ENCODE measurements at regions not wholly inside any gene's neighbourhood (a gene's known extent, or its start where the extent isn't known, plus 50 kb on each side); places are given as distances from the start of the nearest gene placed in this dataset.

DNA sequence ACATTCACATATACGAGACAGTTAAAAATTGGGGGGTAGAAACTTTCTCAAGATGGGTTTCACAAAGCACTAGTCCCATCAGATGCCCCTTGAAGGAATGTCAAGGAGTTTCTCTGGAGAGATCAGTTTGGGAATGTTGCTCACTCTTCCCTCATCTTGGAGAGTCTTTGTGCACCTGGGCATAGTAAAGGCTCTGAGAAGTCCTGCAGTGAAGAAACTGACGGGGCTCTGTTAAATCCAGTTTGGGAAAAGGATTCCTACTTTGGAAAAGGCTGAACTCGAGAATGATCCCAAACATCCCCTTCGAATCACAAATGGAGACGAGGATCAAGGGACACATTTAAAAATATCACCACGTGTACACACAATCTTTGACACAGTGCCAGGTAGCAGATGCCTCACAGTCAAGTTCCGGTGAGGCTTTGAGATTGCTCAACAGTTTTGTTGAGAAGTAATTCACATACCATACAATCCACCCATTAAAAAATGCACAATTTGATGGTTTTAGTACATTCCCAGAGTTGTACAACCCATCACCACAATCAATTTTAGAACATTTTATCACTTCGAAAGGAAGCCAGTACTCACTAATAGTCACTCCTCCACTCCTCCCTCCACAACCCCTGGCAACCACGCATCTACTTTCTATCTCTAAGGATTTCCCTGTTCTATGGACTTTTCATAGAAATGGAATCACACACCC is 203.4 kb upstream of the FOXF1 start:
- H3K4me1 ChIP-seq (ENCODE audit: control insufficient read depth, insufficient read depth, low read length), result peaks cover 3% of the 10 kb centered on the region
- peaks cover 48% of the 10 kb centered on the region for H3K27me3 ChIP-seq (ENCODE audit: control insufficient read depth, insufficient read depth, low read length)
- H3K36me3 ChIP-seq (ENCODE audit: control insufficient read depth, insufficient read depth, low read length), result no peaks in the 10 kb centered on the region
- H3K9me3 ChIP-seq (replicated peaks; ENCODE audit: control insufficient read depth, low read depth, low read length), result no peaks in the 10 kb centered on the region
- no peak overlapping the region for H3K4me3 ChIP-seq (ENCODE audit: low read length)
- WGBS (ENCODE audit: insufficient coverage), result 84% methylated on average over 2 of the region's 9 CpGs
- DNase-seq, result no peak
- H3K27ac ChIP-seq (ENCODE audit: low read length), result no peak overlapping the region

DNA sequence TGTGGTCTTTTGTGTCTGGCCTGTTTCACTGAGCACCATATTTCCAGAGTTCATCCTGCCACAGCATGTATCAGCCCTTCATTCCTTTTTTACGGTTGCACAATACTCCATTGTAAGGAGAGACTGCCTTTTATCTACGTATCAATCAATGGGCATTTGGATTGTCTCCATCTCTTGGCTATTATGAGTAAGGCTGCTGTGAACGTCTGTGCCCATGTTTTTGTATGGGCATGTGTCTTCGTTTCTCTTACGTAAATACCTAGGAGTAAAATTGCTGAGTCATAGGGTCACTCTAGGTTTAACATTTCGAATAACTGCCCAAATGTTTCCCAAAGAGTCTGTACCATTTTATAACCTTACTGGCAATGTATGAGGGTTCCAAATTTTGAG is 202.8 kb upstream of the FOXF1 start:
- no CpG with 5 or more reads among the region's 6 CpGs for WGBS (ENCODE audit: insufficient coverage)
- no peaks in the 10 kb centered on the region for H3K36me3 ChIP-seq (ENCODE audit: control insufficient read depth, insufficient read depth, low read length)
- no peak for DNase-seq
- H3K4me3 ChIP-seq (ENCODE audit: low read length), result no peak overlapping the region
- H3K27me3 ChIP-seq (ENCODE audit: control insufficient read depth, insufficient read depth, low read length), result peaks cover 46% of the 10 kb centered on the region
- no peak overlapping the region for H3K27ac ChIP-seq (ENCODE audit: low read length)
- peaks cover 3% of the 10 kb centered on the region for H3K4me1 ChIP-seq (ENCODE audit: control insufficient read depth, insufficient read depth, low read length)
- H3K9me3 ChIP-seq (replicated peaks; ENCODE audit: control insufficient read depth, low read depth, low read length), result no peaks in the 10 kb centered on the region

DNA sequence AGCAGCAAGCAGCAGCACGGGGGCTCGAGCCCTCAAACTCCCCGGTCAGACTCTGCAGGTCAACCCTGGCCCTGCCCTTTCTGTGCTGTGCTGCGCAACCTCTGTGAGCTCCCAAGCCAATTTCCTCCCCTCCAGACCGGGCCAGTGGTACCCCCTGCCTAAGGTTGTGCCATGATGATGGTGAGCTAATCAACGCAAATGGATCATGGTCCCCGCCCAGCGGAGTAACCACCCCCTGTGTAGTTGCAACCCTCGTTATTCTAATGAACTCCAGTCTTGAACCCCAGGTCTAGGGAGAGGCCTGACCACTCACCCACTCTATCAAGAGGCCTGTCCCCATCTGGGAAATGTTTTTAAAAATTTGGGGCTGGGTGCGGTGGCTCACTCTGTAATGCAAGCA is 201.8 kb upstream of the FOXF1 start:
- no peak for DNase-seq
- WGBS (ENCODE audit: insufficient coverage), result 78% methylated on average over 8 of the region's 10 CpGs
- Histone ChIP-seq H3K9me3 (replicated peaks; ENCODE audit: control insufficient read depth, low read depth, low read length) (no peaks in the 10 kb centered on the region), H3K27ac (ENCODE audit: low read length) (no peak overlapping the region), H3K27me3 (ENCODE audit: control insufficient read depth, insufficient read depth, low read length) (peaks cover 45% of the 10 kb centered on the region), H3K4me1 (ENCODE audit: control insufficient read depth, insufficient read depth, low read length) (peaks cover 2% of the 10 kb centered on the region), H3K4me3 (ENCODE audit: low read length) (no peak overlapping the region), H3K36me3 (ENCODE audit: control insufficient read depth, insufficient read depth, low read length) (no peaks in the 10 kb centered on the region)

DNA sequence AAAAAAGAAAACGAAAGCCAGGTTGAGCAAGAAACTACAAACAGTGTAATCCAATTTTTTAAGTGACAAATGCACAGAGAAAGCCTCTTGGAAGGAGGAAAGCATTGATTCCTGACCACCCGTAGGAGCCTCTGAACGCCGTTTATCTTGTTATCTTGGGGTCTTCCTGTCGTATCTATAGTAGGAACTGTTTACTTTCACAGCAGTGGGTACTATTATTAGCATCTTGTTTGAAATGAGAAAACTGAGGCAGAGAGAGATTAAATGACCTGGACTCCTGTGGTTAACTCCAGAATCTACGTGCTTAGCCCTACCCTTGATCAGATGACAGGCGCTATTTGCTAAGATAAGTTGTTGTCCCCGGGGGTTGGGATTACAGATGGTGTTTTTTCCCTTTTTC is 196.7 kb upstream of the FOXF1 start:
- WGBS (ENCODE audit: insufficient coverage), result no CpG with 5 or more reads among the region's 8 CpGs

DNA sequence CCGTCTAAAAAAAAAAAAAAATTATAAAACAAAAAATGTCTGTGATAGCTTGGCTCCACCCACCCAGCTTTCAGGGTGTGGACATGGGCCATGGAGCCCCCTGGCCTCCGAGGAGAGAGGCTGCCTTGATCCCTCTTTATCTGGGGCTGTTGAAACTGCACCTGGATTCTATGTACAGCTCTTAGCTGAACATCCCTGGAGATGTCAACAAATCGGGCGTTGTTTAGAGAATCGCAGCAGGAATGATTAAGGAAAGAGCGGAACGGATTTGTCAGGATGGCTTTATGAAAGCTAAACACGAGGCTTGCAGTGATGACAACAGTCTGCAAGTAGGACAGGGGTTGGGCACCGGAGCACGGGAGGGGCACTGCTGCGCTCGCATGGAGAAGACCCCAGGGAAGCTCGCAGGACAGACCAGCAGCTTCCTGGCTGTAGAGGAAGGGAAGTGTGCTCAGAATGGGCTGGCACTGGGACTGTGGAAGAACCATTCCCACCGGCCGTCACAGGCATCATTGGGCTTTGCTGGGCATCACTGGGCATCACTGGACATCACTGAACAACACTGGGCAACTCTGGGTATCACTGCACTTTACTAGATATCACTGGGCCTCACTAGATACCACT is 195.8 kb upstream of the FOXF1 start:
- Histone ChIP-seq H3K27me3 (ENCODE audit: control insufficient read depth, insufficient read depth, low read length) (peaks cover 49% of the 10 kb centered on the region), H3K4me3 (ENCODE audit: low read length) (no peak overlapping the region), H3K9me3 (replicated peaks; ENCODE audit: control insufficient read depth, low read depth, low read length) (no peaks in the 10 kb centered on the region), H3K27ac (ENCODE audit: low read length) (no peak overlapping the region), H3K4me1 (ENCODE audit: control insufficient read depth, insufficient read depth, low read length) (no peaks in the 10 kb centered on the region), H3K36me3 (ENCODE audit: control insufficient read depth, insufficient read depth, low read length) (no peaks in the 10 kb centered on the region)
- WGBS (ENCODE audit: insufficient coverage), result 61% methylated on average over 14 of the region's 15 CpGs
- DNase-seq, result no peak

More for the DNA sequence above, 196.7 kb upstream of the FOXF1 start:
- Histone ChIP-seq H3K36me3 (ENCODE audit: control insufficient read depth, insufficient read depth, low read length) (no peaks in the 10 kb centered on the region), H3K9me3 (replicated peaks; ENCODE audit: control insufficient read depth, low read depth, low read length) (no peaks in the 10 kb centered on the region), H3K27ac (ENCODE audit: low read length) (no peak overlapping the region), H3K27me3 (ENCODE audit: control insufficient read depth, insufficient read depth, low read length) (peaks cover 48% of the 10 kb centered on the region), H3K4me3 (ENCODE audit: low read length) (no peak overlapping the region), H3K4me1 (ENCODE audit: control insufficient read depth, insufficient read depth, low read length) (no peaks in the 10 kb centered on the region)
- DNase-seq, result no peak

DNA sequence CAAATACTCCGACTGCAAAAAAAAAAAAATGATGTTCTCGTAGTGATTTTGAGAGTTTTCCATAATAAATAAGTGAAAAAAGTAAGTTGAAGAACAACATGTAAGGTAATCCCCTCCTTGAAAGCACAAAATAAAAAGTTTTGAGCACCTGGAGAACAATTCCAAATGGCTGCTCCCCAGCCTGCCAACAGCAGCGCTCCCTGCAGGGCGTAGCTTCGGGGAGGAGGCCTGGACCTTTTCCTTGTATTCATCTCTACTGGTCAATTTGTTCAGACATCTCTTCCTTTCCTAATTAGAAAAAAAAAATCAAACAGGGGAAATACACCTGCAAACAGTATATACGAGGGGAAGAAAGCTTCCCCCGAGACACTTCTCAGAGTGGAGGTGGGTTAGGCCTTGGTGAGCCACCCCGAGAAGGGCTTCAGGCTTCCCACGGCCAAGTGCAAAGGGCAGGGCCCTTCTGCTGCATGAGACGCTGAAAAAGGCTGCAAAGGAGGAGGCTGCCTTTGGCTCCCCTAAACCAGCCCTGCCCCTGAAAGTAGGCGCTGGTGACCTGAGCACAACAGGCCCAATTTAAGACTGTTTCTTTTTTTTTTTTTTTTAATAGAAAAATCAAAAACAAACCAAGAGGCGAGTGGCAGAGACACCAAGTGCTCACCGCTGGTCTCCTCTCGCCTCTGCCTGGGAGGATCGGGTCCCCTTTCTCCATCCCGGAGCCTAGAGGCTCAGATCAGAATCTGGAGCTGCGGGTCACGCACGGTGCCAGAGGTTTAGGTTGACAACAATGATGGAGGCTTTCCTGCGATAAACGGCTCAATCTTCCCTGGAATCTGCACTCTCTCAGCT is 193.1 kb upstream of the FOXF1 start:
- Histone ChIP-seq H3K4me3 (ENCODE audit: low read length) (no peak overlapping the region), H3K9me3 (replicated peaks; ENCODE audit: control insufficient read depth, low read depth, low read length) (no peaks in the 10 kb centered on the region), H3K4me1 (ENCODE audit: control insufficient read depth, insufficient read depth, low read length) (no peaks in the 10 kb centered on the region), H3K27ac (ENCODE audit: low read length) (no peak overlapping the region), H3K27me3 (ENCODE audit: control insufficient read depth, insufficient read depth, low read length) (peaks cover 54% of the 10 kb centered on the region), H3K36me3 (ENCODE audit: control insufficient read depth, insufficient read depth, low read length) (no peaks in the 10 kb centered on the region)
- no peak for DNase-seq
- WGBS (ENCODE audit: insufficient coverage), result 60% methylated on average over 10 of the region's 21 CpGs

DNA sequence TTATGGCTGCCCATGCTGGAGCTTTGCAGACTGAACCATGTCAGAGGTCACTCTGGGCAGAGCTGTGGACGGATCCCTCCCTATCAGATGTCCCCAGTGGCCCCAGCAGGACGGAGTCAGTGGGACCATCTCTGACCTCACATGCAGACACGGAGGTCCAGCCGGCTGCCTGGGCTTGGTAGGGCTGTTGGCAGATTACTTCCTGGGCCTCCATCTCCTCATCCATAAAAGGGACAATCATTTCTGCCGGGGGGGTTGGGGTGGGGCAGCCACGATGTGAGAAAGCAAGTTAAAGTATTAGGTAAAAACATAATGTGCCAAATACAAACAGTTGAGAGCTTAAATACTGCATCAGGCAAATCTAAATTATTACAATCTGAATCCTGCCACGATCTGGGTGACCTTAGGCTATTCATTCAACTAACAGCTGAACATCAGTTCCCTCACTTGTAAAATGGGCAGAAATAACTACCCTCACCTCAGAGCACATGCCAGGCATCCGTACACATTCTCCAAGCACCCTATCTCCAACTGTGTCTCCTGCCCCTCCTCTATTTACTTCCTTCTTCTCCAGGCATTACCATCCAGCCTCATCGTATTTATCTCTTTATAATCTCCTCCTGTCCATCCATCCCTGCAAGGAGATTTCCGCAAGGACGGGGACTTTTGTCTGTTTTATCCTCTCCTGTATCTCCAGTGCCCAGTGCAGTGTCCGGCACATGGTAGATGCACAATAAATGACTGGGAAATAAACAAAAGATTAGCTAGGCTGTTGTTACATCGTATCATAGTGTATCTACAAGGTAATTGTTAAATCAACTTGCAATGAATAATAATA is 192.3 kb upstream of the FOXF1 start:
- H3K27ac ChIP-seq (ENCODE audit: low read length), result no peak overlapping the region
- 66% methylated on average over 4 of the region's 13 CpGs for WGBS (ENCODE audit: insufficient coverage)
- no peak overlapping the region for H3K4me3 ChIP-seq (ENCODE audit: low read length)
- DNase-seq, result no peak
- H3K4me1 ChIP-seq (ENCODE audit: control insufficient read depth, insufficient read depth, low read length), result peaks cover 6% of the 10 kb centered on the region
- no peaks in the 10 kb centered on the region for H3K9me3 ChIP-seq (replicated peaks; ENCODE audit: control insufficient read depth, low read depth, low read length)
- no peaks in the 10 kb centered on the region for H3K36me3 ChIP-seq (ENCODE audit: control insufficient read depth, insufficient read depth, low read length)
- peaks cover 56% of the 10 kb centered on the region for H3K27me3 ChIP-seq (ENCODE audit: control insufficient read depth, insufficient read depth, low read length)

DNA sequence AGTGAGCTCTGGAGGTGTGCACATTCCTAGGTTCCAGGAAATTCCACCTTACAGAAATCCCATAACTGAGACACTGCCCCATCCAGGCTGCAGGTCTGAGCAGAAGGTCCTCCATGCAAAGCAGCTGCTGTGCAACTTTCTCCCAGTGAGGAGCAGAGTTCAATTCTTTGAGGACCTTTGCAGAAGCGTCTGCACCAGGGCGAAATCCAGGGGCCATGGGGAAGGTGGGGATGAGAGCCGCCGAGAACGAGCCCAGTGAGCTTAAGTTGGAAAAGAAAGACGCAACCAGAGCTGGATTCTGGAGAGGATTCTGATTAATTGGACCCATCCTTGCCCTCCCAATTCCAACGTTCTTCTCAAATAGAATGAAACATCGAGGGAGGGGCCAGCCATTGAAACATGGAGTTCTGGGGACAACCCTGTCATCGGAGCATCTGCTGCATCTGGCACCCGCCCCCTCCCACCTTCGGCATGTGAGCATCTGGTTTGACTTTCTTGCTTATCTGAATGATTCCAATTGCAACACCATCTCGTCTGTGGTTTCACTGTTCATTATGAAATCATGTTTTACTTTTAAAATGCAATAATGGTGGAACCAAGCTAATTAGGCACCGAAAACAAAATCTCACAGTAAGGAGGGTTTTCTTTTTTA is 190.6 kb upstream of the FOXF1 start:
- DNase-seq, result no peak
- 58% methylated on average over 3 of the region's 13 CpGs for WGBS (ENCODE audit: insufficient coverage)
- H3K4me3 ChIP-seq (ENCODE audit: low read length), result no peak overlapping the region
- H3K27me3 ChIP-seq (ENCODE audit: control insufficient read depth, insufficient read depth, low read length), result peaks cover 60% of the 10 kb centered on the region
- no peaks in the 10 kb centered on the region for H3K36me3 ChIP-seq (ENCODE audit: control insufficient read depth, insufficient read depth, low read length)
- H3K9me3 ChIP-seq (replicated peaks; ENCODE audit: control insufficient read depth, low read depth, low read length), result no peaks in the 10 kb centered on the region
- H3K4me1 ChIP-seq (ENCODE audit: control insufficient read depth, insufficient read depth, low read length), result peaks cover 9% of the 10 kb centered on the region
- H3K27ac ChIP-seq (ENCODE audit: low read length), result no peak overlapping the region

DNA sequence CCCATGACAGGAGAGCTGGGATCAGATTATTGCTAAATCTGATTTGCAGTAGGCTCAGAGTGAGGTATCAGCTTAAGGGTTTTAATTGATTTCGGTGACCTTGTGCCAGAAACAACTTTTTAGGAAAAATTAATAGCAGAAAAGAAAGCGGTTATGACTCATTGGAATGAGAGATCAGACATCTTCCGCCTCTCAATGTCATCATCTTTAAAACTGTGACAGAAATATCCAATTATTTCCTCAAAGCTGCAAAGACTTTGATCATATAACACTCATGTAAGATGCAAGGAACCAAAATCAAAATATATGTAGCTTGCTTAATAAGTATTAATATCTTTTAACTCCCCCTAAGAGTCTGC is 190.1 kb upstream of the FOXF1 start:
- DNase-seq, result no peak
- H3K27ac ChIP-seq (ENCODE audit: low read length), result no peak overlapping the region
- peaks cover 3% of the 10 kb centered on the region for H3K9me3 ChIP-seq (replicated peaks; ENCODE audit: control insufficient read depth, low read depth, low read length)
- no peaks in the 10 kb centered on the region for H3K36me3 ChIP-seq (ENCODE audit: control insufficient read depth, insufficient read depth, low read length)
- H3K4me3 ChIP-seq (ENCODE audit: low read length), result no peak overlapping the region
- H3K27me3 ChIP-seq (ENCODE audit: control insufficient read depth, insufficient read depth, low read length), result peaks cover 60% of the 10 kb centered on the region
- WGBS (ENCODE audit: insufficient coverage), result 71% methylated on average over 1 of the region's 3 CpGs
- H3K4me1 ChIP-seq (ENCODE audit: control insufficient read depth, insufficient read depth, low read length), result peaks cover 9% of the 10 kb centered on the region

All from muscle of leg (tissue), 3 donors.